Stimulated activated CD8-positive, alpha-beta memory T cell treated with anti-CD3 and anti-CD28 coated beads, Interleukin-15, amount 100 ng/mL, for 24 hours (primary cell): ENCODE measurements at regions not wholly inside any gene's neighbourhood (a gene's known extent, or its start where the extent isn't known, plus 50 kb on each side); places are given as distances from the start of the nearest gene placed in this dataset.
"Not testable (repeated sequence)": the region's sequence is repeated elsewhere in the genome, so short reads cannot be mapped to it uniquely, and the experiment has no call there.

ENCODE experiments used
- DNase-seq: peaks from one replicate; pipeline ENCODE4 v3.0.0-alpha.2; 2020; ENCODE audit warnings: low read depth

- DNase-seq = no peak
Measured at GRCh38 chr18:8991155-8991554, 111.3 kb upstream of the NDUFV2 start.

- DNase-seq = not testable (repeated sequence)
Measured at GRCh38 chr18:8992500-8992899, 110.0 kb upstream of the NDUFV2 start.

- DNase-seq = no peak
Measured at GRCh38 chr18:8994603-8995002, 107.9 kb upstream of the NDUFV2 start.

GRCh38 chr18:8995096-8995495 lies 107.4 kb upstream of the NDUFV2 start:
- DNase-seq = no peak

GRCh38 chr18:8996771-8997432 lies 105.6 kb upstream of the NDUFV2 start:
- no peak for DNase-seq

GRCh38 chr18:8997634-8998033 lies 104.9 kb upstream of the NDUFV2 start:
- DNase-seq = no peak

- no peak for DNase-seq
Measured at GRCh38 chr18:8998481-8999217, 103.8 kb upstream of the NDUFV2 start.

- no peak for DNase-seq
Measured at GRCh38 chr18:8999872-9000271, 102.6 kb upstream of the NDUFV2 start.

- DNase-seq = no peak
Measured at GRCh38 chr18:9000733-9001132, 101.8 kb upstream of the NDUFV2 start.

GRCh38 chr18:9001209-9001608 lies 101.3 kb upstream of the NDUFV2 start:
- no peak for DNase-seq

- DNase-seq = no peak
Measured at GRCh38 chr18:9003406-9004100, 98.9 kb upstream of the NDUFV2 start.

- DNase-seq = not testable (repeated sequence)
Measured at GRCh38 chr18:9004308-9004707, 98.2 kb upstream of the NDUFV2 start.

GRCh38 chr18:9007700-9008099 lies 94.8 kb upstream of the NDUFV2 start:
- DNase-seq = not testable (repeated sequence)

- DNase-seq = no peak
Measured at GRCh38 chr18:9008200-9008708, 94.2 kb upstream of the NDUFV2 start.

- no peak for DNase-seq
Measured at GRCh38 chr18:9008709-9009635, 93.5 kb upstream of the NDUFV2 start.

GRCh38 chr18:9009703-9010488 lies 92.6 kb upstream of the NDUFV2 start:
- no peak for DNase-seq

GRCh38 chr18:9011431-9011830 lies 91.1 kb upstream of the NDUFV2 start:
- DNase-seq = no peak

- no peak for DNase-seq
Measured at GRCh38 chr18:9013926-9014373, 88.5 kb upstream of the NDUFV2 start.

GRCh38 chr18:9015689-9016088 lies 86.8 kb upstream of the NDUFV2 start:
- no peak for DNase-seq

- no peak for DNase-seq
Measured at GRCh38 chr18:9016633-9017166, 85.8 kb upstream of the NDUFV2 start.
